ENCODE measurements at regions not wholly inside any gene's neighbourhood (a gene's known extent, or its start where the extent isn't known, plus 50 kb on each side); places are given as distances from the start of the nearest gene placed in this dataset.

DNA sequence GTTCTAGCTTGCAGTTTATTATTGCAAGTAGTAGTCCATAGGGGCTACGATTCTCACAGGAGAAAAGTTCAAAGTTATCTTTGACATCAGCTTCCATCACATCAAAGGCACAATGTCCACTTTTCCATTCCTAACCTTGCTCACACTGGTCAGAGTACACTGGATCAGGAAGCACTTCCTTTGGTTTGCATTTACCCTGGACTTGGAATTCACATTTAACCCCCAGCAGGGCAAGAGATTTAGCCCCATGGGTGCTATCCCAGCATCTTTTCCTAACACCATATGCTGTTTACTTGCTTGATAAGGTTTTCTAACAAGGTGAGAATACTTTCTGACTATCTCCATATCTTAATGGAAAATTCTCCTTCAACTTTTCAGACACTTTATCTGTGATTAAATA is 55.6 kb upstream of the ASTN2 start:
- TF ChIP-seq, protein P1, sequence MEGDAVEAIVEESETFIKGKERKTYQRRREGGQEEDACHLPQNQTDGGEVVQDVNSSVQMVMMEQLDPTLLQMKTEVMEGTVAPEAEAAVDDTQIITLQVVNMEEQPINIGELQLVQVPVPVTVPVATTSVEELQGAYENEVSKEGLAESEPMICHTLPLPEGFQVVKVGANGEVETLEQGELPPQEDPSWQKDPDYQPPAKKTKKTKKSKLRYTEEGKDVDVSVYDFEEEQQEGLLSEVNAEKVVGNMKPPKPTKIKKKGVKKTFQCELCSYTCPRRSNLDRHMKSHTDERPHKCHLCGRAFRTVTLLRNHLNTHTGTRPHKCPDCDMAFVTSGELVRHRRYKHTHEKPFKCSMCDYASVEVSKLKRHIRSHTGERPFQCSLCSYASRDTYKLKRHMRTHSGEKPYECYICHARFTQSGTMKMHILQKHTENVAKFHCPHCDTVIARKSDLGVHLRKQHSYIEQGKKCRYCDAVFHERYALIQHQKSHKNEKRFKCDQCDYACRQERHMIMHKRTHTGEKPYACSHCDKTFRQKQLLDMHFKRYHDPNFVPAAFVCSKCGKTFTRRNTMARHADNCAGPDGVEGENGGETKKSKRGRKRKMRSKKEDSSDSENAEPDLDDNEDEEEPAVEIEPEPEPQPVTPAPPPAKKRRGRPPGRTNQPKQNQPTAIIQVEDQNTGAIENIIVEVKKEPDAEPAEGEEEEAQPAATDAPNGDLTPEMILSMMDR (IDR thresholded peaks at IDR 0.05; ENCODE audit: insufficient read depth, low read length, poor library complexity, severe bottlenecking): no peak
- no peak for TF ChIP-seq EZH2phosphoT487 (conservative IDR thresholded peaks at IDR 0.05; ENCODE audit: low read length)
